Endothelial cell of umbilical vein (primary cell): ENCODE measurements at regions not wholly inside any gene's neighbourhood (a gene's known extent, or its start where the extent isn't known, plus 50 kb on each side); places are given as distances from the start of the nearest gene placed in this dataset.

Experiments used
- BruUV-seq: library from RNA; stranded (reverse); fragments of 400-500 nt; replicated peaks from 2 replicates; lab custom pipeline; 2021; lab: Mats Ljungman, UMichigan
- CTCF ChIA-PET: fragments of 300-600, 350-600 bp; sonication (Branson Sonifier 250); formaldehyde crosslinking; loops from one replicate; lab custom pipeline; 2021; ENCODE audit warnings: antibody characterized with exemption, inconsistent platforms; lab: Charles Lee
- POLR2A ChIA-PET: fragments of 300-600, 350-600 bp; sonication (Branson Sonifier 250); formaldehyde crosslinking; loops from one replicate; lab custom pipeline; 2021; ENCODE audit warnings: antibody characterized with exemption, inconsistent platforms; lab: Charles Lee
- DNase-seq: peaks from one replicate; pipeline ENCODE4 v3.0.0-alpha.2; 2011; ENCODE audit warnings: low read depth, low spot score
- FAIRE-seq: peaks from 2 replicates; lab custom pipeline; 2011; peaks lifted over from hg19 to GRCh38; lab: Jason Lieb, UNC
- H2AFZ ChIP-seq: 2 replicates; pipeline ENCODE4 v1.6.0; 2012; ENCODE audit warnings: low read depth, low read length, control low read depth, inconsistent platforms
- H3K27ac ChIP-seq: 2 replicates; pipeline ENCODE4 v1.5.1; 2011; ENCODE audit warnings: low read depth, mild to moderate bottlenecking, control low read depth, low read length, moderate library complexity; ENCODE audit not compliant: insufficient read depth
- H3K27me3 ChIP-seq, 2 experiments: 2 replicates each; pipeline versions ENCODE4 v1.6.0 to v1.6.1; 2011; ENCODE audit warnings: low read length in 2 of 2, mixed read lengths in 1 of 2; ENCODE audit not compliant: control insufficient read depth in 2 of 2, insufficient read depth in 2 of 2
- H3K36me3 ChIP-seq, 2 experiments: 2 replicates in 1 of 2; 3 replicates in 1 of 2; pipeline ENCODE4 v1.5.1; 2011; ENCODE audit warnings: low read length in 2 of 2, mild to moderate bottlenecking in 1 of 2, moderate library complexity in 1 of 2; ENCODE audit not compliant: control insufficient read depth in 2 of 2, insufficient read depth in 2 of 2; ENCODE audit errors: extremely low read depth in 1 of 2
- H3K4me1 ChIP-seq: 3 replicates; pipeline ENCODE4 v1.5.1; 2011; ENCODE audit warnings: mild to moderate bottlenecking, low read length; ENCODE audit not compliant: control insufficient read depth, insufficient read depth; ENCODE audit errors: extremely low read depth
- H3K4me2 ChIP-seq: 2 replicates; pipeline ENCODE4 v1.6.1; 2011; ENCODE audit warnings: low read length, control low read depth, mixed read lengths; ENCODE audit not compliant: insufficient read depth
- H3K4me3 ChIP-seq, 3 experiments: fragments of 200-600 bp in 1 of 3; sonication (generic), shearing (Covaris generic) in 1 of 3; replicated peaks in 1 of 3; 2 replicates each; pipeline ENCODE4 v1.5.1; 2011 to 2016; ENCODE audit warnings: control low read depth in 3 of 3, low read length in 3 of 3, mild to moderate bottlenecking in 2 of 3, inconsistent platforms in 1 of 3, low read depth in 1 of 3, moderate library complexity in 1 of 3; ENCODE audit not compliant: insufficient read depth in 1 of 3
- H3K79me2 ChIP-seq: 2 replicates; pipeline ENCODE4 v1.6.0; 2012; ENCODE audit warnings: low read length, inconsistent platforms; ENCODE audit not compliant: control insufficient read depth, insufficient read depth
- H3K9ac ChIP-seq: replicated peaks from 2 replicates; pipeline ENCODE3; 2011; ENCODE audit warnings: low read length, control low read depth; ENCODE audit not compliant: insufficient read depth; ENCODE audit errors: extremely low read depth
- H3K9me1 ChIP-seq: replicated peaks from 3 replicates; pipeline ENCODE4 v1.6.0; 2011; ENCODE audit warnings: mild to moderate bottlenecking, low read length; ENCODE audit not compliant: control insufficient read depth, insufficient read depth; ENCODE audit errors: extremely low read depth
- H3K9me3 ChIP-seq: replicated peaks from 2 replicates; pipeline ENCODE4 v1.5.1; 2012; ENCODE audit warnings: low read length, inconsistent platforms; ENCODE audit not compliant: control insufficient read depth, insufficient read depth
- H4K20me1 ChIP-seq: replicated peaks from 2 replicates; pipeline ENCODE3; 2011; ENCODE audit warnings: mild to moderate bottlenecking, low read length; ENCODE audit not compliant: control insufficient read depth, insufficient read depth; ENCODE audit errors: extremely low read depth
- CTCF ChIP-seq, 2 donors: IDR thresholded peaks; 1 replicate in 1 of 2; 2 replicates in 1 of 2; pipeline ENCODE4 v1.5.1; 2011; ENCODE audit warnings: low read length in 2 of 2, mild to moderate bottlenecking in 2 of 2, moderate library complexity in 2 of 2, control low read depth in 1 of 2, inconsistent platforms in 1 of 2, low read depth in 1 of 2; ENCODE audit not compliant: insufficient read depth in 1 of 2; ENCODE audit errors: extremely low read depth in 1 of 2
- EZH2 ChIP-seq: IDR thresholded peaks from 2 replicates; pipeline ENCODE4 v1.6.1; 2012; ENCODE audit warnings: borderline replicate concordance, low read depth, mild to moderate bottlenecking, moderate library complexity, low read length, inconsistent platforms; ENCODE audit not compliant: severe bottlenecking
- FOS ChIP-seq: IDR thresholded peaks from 2 replicates; pipeline ENCODE4 v1.6.1; 2011; ENCODE audit warnings: mild to moderate bottlenecking, low read length, moderate library complexity, borderline replicate concordance; ENCODE audit not compliant: insufficient read depth
- GATA2 ChIP-seq: IDR thresholded peaks from 2 replicates; pipeline ENCODE4 v1.7.0; 2011; ENCODE audit warnings: low read depth, mild to moderate bottlenecking, moderate library complexity, mixed read lengths, low read length; ENCODE audit not compliant: insufficient read length, insufficient read depth
- JUN ChIP-seq: IDR thresholded peaks from 2 replicates; pipeline ENCODE4 v1.6.1; 2011; ENCODE audit warnings: borderline replicate concordance, low read depth; ENCODE audit not compliant: insufficient read length, insufficient read depth
- MAX ChIP-seq: IDR thresholded peaks from 2 replicates; pipeline ENCODE4 v1.6.1; 2011; ENCODE audit not compliant: insufficient read depth, insufficient read length
- MYC ChIP-seq: IDR thresholded peaks from one replicate; pipeline ENCODE4 v1.6.1; 2011; ENCODE audit warnings: mild to moderate bottlenecking, low read depth, low read length
- POLR2A ChIP-seq: IDR thresholded peaks from 2 replicates; pipeline ENCODE4 v1.6.1; 2012; ENCODE audit warnings: low read depth, mild to moderate bottlenecking, control low read depth, low read length
- POLR2AphosphoS5 ChIP-seq: IDR thresholded peaks from 2 replicates; pipeline ENCODE4 v1.6.1; 2012; ENCODE audit warnings: low read depth, mild to moderate bottlenecking, control low read depth, low read length, moderate library complexity; ENCODE audit not compliant: insufficient read depth
- dilution Hi-C: fragments of 300-500 bp; cut with MboI; formaldehyde crosslinking; loops from one replicate; pipeline ENCODE4 v1.15.0; 2019; ENCODE audit warnings: low sequenced_read_pairs; ENCODE audit not compliant: extremely low pct_ligation_motif_present
- intact Hi-C: fragments of 100-400 bp; cut with micrococcal nuclease; formaldehyde crosslinking; loops from one replicate; pipeline ENCODE4 v1.10.0; 2022

- no peaks in the 10 kb centered on the region for H3K9me3 ChIP-seq
- dilution Hi-C loops, result no loop called here
- no peak for TF ChIP-seq EZH2
- no peak for TF ChIP-seq POLR2A
- TF ChIP-seq POLR2AphosphoS5, result no peak
- intact Hi-C loops, result no loop called here
- H3K9me1 ChIP-seq, result no peaks in the 10 kb centered on the region
- no peaks in the 10 kb centered on the region for H3K27me3 ChIP-seq
- no TSS peak for BruUV-seq
- POLR2A ChIA-PET, result no interaction called here
- H3K36me3 ChIP-seq, result no peaks in the 10 kb centered on the region
- H2AFZ ChIP-seq, result no peak overlapping the region
- no peak for FAIRE-seq
- H3K4me1 ChIP-seq, result no peaks in the 10 kb centered on the region
- no peak overlapping the region for H3K27ac ChIP-seq
- H3K4me2 ChIP-seq, result no peak overlapping the region
- no peak overlapping the region for H3K4me3 ChIP-seq
- CTCF ChIA-PET, result interaction anchor here (1.0 kb wide), 1 partner anchor 15 kb away, joined by 3 read pairs; no protein-coding TSS in a partner anchor
- DNase-seq, result no peak
- H3K9ac ChIP-seq, result no peak overlapping the region
- H4K20me1 ChIP-seq, result no peaks in the 10 kb centered on the region
- H3K79me2 ChIP-seq, result no peaks in the 10 kb centered on the region
Observed at GRCh38 chr13:78845656-78846365, 186.9 kb upstream of the OBI1 start.

DNA sequence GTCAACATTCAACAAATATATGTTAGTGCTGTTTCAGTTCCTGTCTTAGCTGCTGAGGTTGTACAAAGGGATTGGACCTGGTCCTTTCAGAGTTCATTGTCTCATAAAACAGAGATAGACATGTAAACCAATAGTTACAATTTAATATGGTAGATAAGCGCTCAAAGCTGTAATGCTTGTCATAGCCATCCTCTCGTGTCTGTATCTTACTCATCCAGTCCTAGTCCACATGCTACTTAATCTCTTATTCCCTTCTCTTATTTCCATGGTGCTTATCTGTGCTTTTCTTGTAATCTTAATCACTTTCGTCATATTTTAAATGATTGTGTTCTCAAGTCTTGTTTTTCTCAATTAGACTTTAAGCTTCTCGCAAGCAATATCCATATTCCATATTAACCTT, 185.2 kb upstream of the OBI1 start:
- Histone ChIP-seq H3K79me2 (no peaks in the 10 kb centered on the region), H3K27me3 (no peaks in the 10 kb centered on the region), H3K9ac (no peak overlapping the region), H3K4me1 (no peaks in the 10 kb centered on the region), H3K36me3 (no peaks in the 10 kb centered on the region), H3K27ac (no peak overlapping the region), H4K20me1 (no peaks in the 10 kb centered on the region), H2AFZ (no peak overlapping the region), H3K4me2 (no peak overlapping the region), H3K4me3 (no peak overlapping the region), H3K9me1 (no peaks in the 10 kb centered on the region), H3K9me3 (no peaks in the 10 kb centered on the region)
- ChIA-PET CTCF (no interaction called here), POLR2A (no interaction called here)
- TF ChIP-seq CTCF (IDR thresholded peaks at IDR 0.05; ENCODE audit: extremely low read depth in 1 of 2, insufficient read depth in 1 of 2, low read depth in 1 of 2, low read length in 2 of 2) (no peak), EZH2 (no peak), GATA2 (no peak), MAX (no peak), POLR2A (no peak), FOS (no peak), MYC (no peak), JUN (no peak), POLR2AphosphoS5 (no peak)
- intact Hi-C loops, result no loop called here
- DNase-seq, result no peak
- BruUV-seq, result no TSS peak
- dilution Hi-C loops, result no loop called here
- FAIRE-seq, result no peak
